ENCODE measurements at regions not wholly inside any gene's neighbourhood (a gene's known extent, or its start where the extent isn't known, plus 50 kb on each side); places are given as distances from the start of the nearest gene placed in this dataset.

DNA sequence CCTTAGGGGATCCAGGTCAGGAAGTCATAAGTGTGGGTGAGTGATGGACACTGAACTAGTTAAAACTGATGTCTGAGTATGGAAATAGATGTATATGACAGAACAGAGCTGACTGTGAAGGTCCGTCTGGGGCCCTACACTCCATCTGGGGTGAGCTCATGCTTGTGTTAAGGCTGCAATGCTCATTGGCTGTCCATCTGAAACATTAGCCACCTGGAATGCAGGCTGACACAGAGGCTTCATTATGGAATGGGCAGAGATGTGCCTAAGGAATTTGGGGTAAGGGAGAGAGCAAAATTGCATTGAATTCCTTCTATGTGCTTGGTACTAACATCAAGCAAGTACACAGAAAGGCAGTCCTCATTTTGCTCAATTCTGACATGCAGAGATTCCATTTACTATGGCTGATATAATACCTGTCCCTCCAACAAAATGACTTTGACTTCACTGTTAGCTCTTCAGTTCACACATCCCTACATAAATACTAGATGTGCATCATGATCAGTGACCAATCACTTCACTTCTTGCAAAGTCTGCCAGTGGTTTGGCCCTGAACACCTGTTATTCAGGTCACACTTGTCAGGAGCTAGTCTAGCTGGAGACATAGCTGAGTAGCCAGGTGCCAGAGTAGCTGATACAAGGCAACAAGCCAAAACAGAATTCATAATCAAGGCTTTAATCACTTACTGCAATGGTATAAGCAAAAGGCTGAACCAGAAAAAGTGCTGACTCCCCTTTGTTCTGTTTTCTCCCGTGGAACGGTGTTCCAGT lies 128.9 kb upstream of the VWC2 start:
- no peak overlapping the region for H2AFZ ChIP-seq (replicated peaks; ENCODE audit: low read length, poor library complexity)
- H3K56ac ChIP-seq (ENCODE audit: extremely low read depth, insufficient read depth, low read length): no peak overlapping the region
- H3K4ac ChIP-seq (ENCODE audit: low read depth, low read length): no peak overlapping the region
- TF ChIP-seq, protein P1, sequence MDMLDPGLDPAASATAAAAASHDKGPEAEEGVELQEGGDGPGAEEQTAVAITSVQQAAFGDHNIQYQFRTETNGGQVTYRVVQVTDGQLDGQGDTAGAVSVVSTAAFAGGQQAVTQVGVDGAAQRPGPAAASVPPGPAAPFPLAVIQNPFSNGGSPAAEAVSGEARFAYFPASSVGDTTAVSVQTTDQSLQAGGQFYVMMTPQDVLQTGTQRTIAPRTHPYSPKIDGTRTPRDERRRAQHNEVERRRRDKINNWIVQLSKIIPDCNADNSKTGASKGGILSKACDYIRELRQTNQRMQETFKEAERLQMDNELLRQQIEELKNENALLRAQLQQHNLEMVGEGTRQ (IDR thresholded peaks at IDR 0.05; ENCODE audit: low read depth, low read length): no peak
- TF ChIP-seq SMC3 (IDR thresholded peaks at IDR 0.05; ENCODE audit: low read depth, low read length): no peak
- no peak for TF ChIP-seq CEBPB (IDR thresholded peaks at IDR 0.05; ENCODE audit: low read depth, low read length)
- TF ChIP-seq MXI1 (IDR thresholded peaks at IDR 0.05; ENCODE audit: borderline replicate concordance, low read depth, low read length): no peak
- no peak for TF ChIP-seq RAD21 (IDR thresholded peaks at IDR 0.05; ENCODE audit: low read length)
- no peak for TF ChIP-seq FOS (IDR thresholded peaks at IDR 0.05; ENCODE audit: low read depth, low read length)
- no peak for TF ChIP-seq RFX5 (IDR thresholded peaks at IDR 0.05; ENCODE audit: low read depth, low read length)
- TF ChIP-seq, protein P2, sequence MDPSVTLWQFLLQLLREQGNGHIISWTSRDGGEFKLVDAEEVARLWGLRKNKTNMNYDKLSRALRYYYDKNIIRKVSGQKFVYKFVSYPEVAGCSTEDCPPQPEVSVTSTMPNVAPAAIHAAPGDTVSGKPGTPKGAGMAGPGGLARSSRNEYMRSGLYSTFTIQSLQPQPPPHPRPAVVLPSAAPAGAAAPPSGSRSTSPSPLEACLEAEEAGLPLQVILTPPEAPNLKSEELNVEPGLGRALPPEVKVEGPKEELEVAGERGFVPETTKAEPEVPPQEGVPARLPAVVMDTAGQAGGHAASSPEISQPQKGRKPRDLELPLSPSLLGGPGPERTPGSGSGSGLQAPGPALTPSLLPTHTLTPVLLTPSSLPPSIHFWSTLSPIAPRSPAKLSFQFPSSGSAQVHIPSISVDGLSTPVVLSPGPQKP (IDR thresholded peaks at IDR 0.05; ENCODE audit: borderline replicate concordance, low read depth, low read length): no peak
- TF ChIP-seq NFE2L2 (IDR thresholded peaks at IDR 0.05; ENCODE audit: low read depth, low read length): no peak
- no peak for TF ChIP-seq CHD1 (IDR thresholded peaks at IDR 0.05; ENCODE audit: low read depth, low read length)
- TF ChIP-seq BHLHE40 (IDR thresholded peaks at IDR 0.05; ENCODE audit: low read depth, low read length): no peak
- TF ChIP-seq, protein P3, sequence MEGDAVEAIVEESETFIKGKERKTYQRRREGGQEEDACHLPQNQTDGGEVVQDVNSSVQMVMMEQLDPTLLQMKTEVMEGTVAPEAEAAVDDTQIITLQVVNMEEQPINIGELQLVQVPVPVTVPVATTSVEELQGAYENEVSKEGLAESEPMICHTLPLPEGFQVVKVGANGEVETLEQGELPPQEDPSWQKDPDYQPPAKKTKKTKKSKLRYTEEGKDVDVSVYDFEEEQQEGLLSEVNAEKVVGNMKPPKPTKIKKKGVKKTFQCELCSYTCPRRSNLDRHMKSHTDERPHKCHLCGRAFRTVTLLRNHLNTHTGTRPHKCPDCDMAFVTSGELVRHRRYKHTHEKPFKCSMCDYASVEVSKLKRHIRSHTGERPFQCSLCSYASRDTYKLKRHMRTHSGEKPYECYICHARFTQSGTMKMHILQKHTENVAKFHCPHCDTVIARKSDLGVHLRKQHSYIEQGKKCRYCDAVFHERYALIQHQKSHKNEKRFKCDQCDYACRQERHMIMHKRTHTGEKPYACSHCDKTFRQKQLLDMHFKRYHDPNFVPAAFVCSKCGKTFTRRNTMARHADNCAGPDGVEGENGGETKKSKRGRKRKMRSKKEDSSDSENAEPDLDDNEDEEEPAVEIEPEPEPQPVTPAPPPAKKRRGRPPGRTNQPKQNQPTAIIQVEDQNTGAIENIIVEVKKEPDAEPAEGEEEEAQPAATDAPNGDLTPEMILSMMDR (conservative IDR thresholded peaks at IDR 0.05; ENCODE audit: low read depth, low read length): no peak
- no peak for TF ChIP-seq MAFK (IDR thresholded peaks at IDR 0.05; ENCODE audit: low read depth, low read length)
- no peak for TF ChIP-seq RCOR1 (IDR thresholded peaks at IDR 0.05; ENCODE audit: insufficient replicate concordance, low read length)
- TF ChIP-seq MAZ (IDR thresholded peaks at IDR 0.05; ENCODE audit: borderline replicate concordance, low read depth, low read length): no peak
- H3K4me3 ChIP-seq (ENCODE audit: insufficient read depth, low read depth, low read length): no peak overlapping the region
- BruUV-seq (replicated peaks): no TSS peak
- no peaks in the 10 kb centered on the region for H3K79me1 ChIP-seq (ENCODE audit: low read depth in 1 of 2, low read length in 2 of 2)
- in situ Hi-C loops (cut with MboI; ENCODE audit: low sequenced_read_pairs) (no loop called here), dilution Hi-C loops (cut with HindIII; ENCODE audit: low sequenced_read_pairs, unreplicated experiment) (no loop called here), intact Hi-C loops (cut with micrococcal nuclease) (no loop called here)
- POLR2A ChIA-PET (ENCODE audit: unreplicated experiment): no interaction called here
- CTCF ChIA-PET: no interaction called here
- H3K4me1 ChIP-seq (ENCODE audit: control insufficient read depth, insufficient read depth, low read length): no peaks in the 10 kb centered on the region
- H3K36me3 ChIP-seq (ENCODE audit: control insufficient read depth, insufficient read depth, low read length): no peaks in the 10 kb centered on the region
- DNase-seq (no peak), ATAC-seq (ENCODE audit: low read depth) (no peak)
- H2BK15ac ChIP-seq (ENCODE audit: low read depth, low read length): no peak overlapping the region
- H3K18ac ChIP-seq (ENCODE audit: low read depth, low read length): no peak overlapping the region
- H2AK9ac ChIP-seq (replicated peaks; ENCODE audit: low read depth, low read length, poor library complexity): no peak overlapping the region
- peaks cover 12% of the 10 kb centered on the region for H3K9me3 ChIP-seq (ENCODE audit: control insufficient read depth, insufficient read depth, low read length)
- no peak overlapping the region for H4K91ac ChIP-seq (ENCODE audit: insufficient read depth, low read depth, low read length)
- no peaks in the 10 kb centered on the region for H4K20me1 ChIP-seq (ENCODE audit: insufficient read depth, low read length)
- no peak overlapping the region for H3K23ac ChIP-seq (ENCODE audit: low read depth, low read length)
- H2BK20ac ChIP-seq (ENCODE audit: low read depth, low read length): no peak overlapping the region
- no peaks in the 10 kb centered on the region for H3K27me3 ChIP-seq (ENCODE audit: control insufficient read depth, insufficient read depth, low read length)
- no peak overlapping the region for H3K27ac ChIP-seq (ENCODE audit: insufficient read depth, low read length)
- no peak overlapping the region for H2BK5ac ChIP-seq (ENCODE audit: low read depth, low read length, poor library complexity, severe bottlenecking)
- H2AK5ac ChIP-seq (ENCODE audit: low read depth, low read length): no peak overlapping the region
- H3K9ac ChIP-seq (ENCODE audit: low read depth, low read length): no peak overlapping the region
- H4K5ac ChIP-seq (ENCODE audit: low read depth, low read length): no peak overlapping the region
- H2BK120ac ChIP-seq (ENCODE audit: low read depth, low read length): no peak overlapping the region
- no peak overlapping the region for H3K14ac ChIP-seq (replicated peaks; ENCODE audit: low read depth, low read length)
- WGBS, 2 experiments (ENCODE audit: extremely low coverage in 2 of 2, insufficient read length in 1 of 2): no CpG with 5 or more reads among the region's 3 CpGs
- H3K4me2 ChIP-seq (ENCODE audit: low read depth, low read length): no peak overlapping the region
- H4K8ac ChIP-seq (ENCODE audit: low read depth in 2 of 2, low read length in 2 of 2): no peak overlapping the region
- H3K9me1 ChIP-seq (ENCODE audit: insufficient read depth, low read length): no peaks in the 10 kb centered on the region

Data from IMR-90 (cell line).